Neural cell (in vitro differentiated cells): ENCODE measurements at regions not wholly inside any gene's neighbourhood (a gene's known extent, or its start where the extent isn't known, plus 50 kb on each side); places are given as distances from the start of the nearest gene placed in this dataset.

Source experiments
- CTCF ChIP-seq: fragments of 450-650 bp; IDR thresholded peaks from 2 replicates; pipeline ENCODE4 v1.5.1; 2014; ENCODE audit warnings: antibody characterized with exemption, mild to moderate bottlenecking, moderate library complexity; ENCODE audit not compliant: poor library complexity, severe bottlenecking
- EZH2 ChIP-seq: fragments of 200-600, 300-800 bp; shearing (Covaris generic), sonication (generic); IDR thresholded peaks from 2 replicates; pipeline ENCODE4 v1.6.1; 2014; ENCODE audit warnings: antibody characterized with exemption, low read length, borderline replicate concordance, mild to moderate bottlenecking; ENCODE audit not compliant: insufficient read depth, poor library complexity, severe bottlenecking
- POLR2AphosphoS5 ChIP-seq: IDR thresholded peaks from 2 replicates; pipeline ENCODE4 v1.6.1; 2012
- RAD21 ChIP-seq: fragments of 450-650 bp; conservative IDR thresholded peaks from 2 replicates; pipeline ENCODE4 v1.6.1; 2014; ENCODE audit warnings: antibody characterized with exemption, mild to moderate bottlenecking, moderate library complexity

GRCh38 chr6:43848671-43849391, 78.8 kb downstream of the VEGFA start:
- TF ChIP-seq CTCF (no peak), RAD21 (no peak), POLR2AphosphoS5 (no peak), EZH2 (no peak)
